Testis (tissue), 2 donors: ENCODE measurements at regions not wholly inside any gene's neighbourhood (a gene's known extent, or its start where the extent isn't known, plus 50 kb on each side); places are given as distances from the start of the nearest gene placed in this dataset.

Experiments
- CTCF ChIP-seq, 3 experiments: fragments of 450-650 bp in 2 of 3; fragments of 200-600 bp in 1 of 3; sonication (generic) in 1 of 3; IDR thresholded peaks; one replicate each; pipeline ENCODE4 v1.5.1; 2016 to 2019; ENCODE audit warnings: antibody characterized with exemption in 3 of 3, mild to moderate bottlenecking in 2 of 3, moderate library complexity in 1 of 3
- POLR2A ChIP-seq: fragments of 450-650 bp; IDR thresholded peaks from one replicate; pipeline ENCODE4 v1.6.1; 2017; ENCODE audit warnings: antibody characterized with exemption, mild to moderate bottlenecking, moderate library complexity

DNA sequence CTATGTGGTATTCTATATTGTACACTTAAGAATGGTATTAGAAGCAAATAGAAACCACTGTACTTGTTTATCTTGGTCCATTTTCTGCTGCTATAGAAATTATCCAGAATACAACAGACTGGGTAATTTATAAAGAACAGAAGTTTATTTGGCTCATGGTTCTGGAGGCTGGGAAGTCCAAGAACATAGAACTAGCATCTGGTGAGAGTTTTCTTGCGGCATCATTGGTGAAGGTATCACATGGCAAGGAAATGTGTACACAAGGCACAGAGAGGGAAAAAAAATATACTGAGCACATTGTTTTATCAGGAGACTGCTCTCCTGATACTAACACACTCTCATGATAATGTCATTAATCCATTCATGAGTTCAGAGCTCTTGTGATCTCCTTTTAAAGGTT is 130.3 kb upstream of the STXBP6 start:
- no peak for TF ChIP-seq CTCF (IDR thresholded peaks at IDR 0.05)
- no peak for TF ChIP-seq POLR2A
